Lower leg skin (tissue), 4 donors: ENCODE measurements at regions not wholly inside any gene's neighbourhood (a gene's known extent, or its start where the extent isn't known, plus 50 kb on each side); places are given as distances from the start of the nearest gene placed in this dataset.
"Not testable (repeated sequence)": the region's sequence is repeated elsewhere in the genome, so short reads cannot be mapped to it uniquely, and the experiment has no call there.

Source experiments
- DNase-seq, 2 donors: peaks; one replicate each; pipeline ENCODE4 v3.0.0-alpha.2; 2019; ENCODE audit warnings: low spot score in 2 of 2
- H3K4me3 ChIP-seq: fragments of 200-600 bp; sonication (generic); 2 replicates; pipeline ENCODE4 v1.5.1; 2017; ENCODE audit warnings: mild to moderate bottlenecking, low read depth; ENCODE audit not compliant: poor library complexity, severe bottlenecking
- POLR2A ChIP-seq, 2 donors: fragments of 450-650 bp; IDR thresholded peaks; one replicate each; pipeline ENCODE4 v1.6.1; 2016 to 2017; ENCODE audit warnings: antibody characterized with exemption in 2 of 2, mild to moderate bottlenecking in 1 of 2, moderate library complexity in 1 of 2
- WGBS, 2 donors: methylation state at CpG; one replicate each; pipeline ENCODE4 v1.1.5; 2018; 5-methylcytosine and 5-hydroxymethylcytosine counted together
- intact Hi-C: fragments of 100-400 bp; cut with DNase I; formaldehyde crosslinking; loops from one replicate; pipeline ENCODE4 v1.15.0; 2023; ENCODE audit warnings: low total_unique reads
- TF ChIP-seq, protein P1 (sequence below), 3 donors: fragments of 450-650 bp; IDR thresholded peaks; one replicate each; pipeline ENCODE4 v1.5.1; 2016; ENCODE audit warnings: antibody characterized with exemption in 3 of 3, mild to moderate bottlenecking in 3 of 3, moderate library complexity in 2 of 3

DNA sequence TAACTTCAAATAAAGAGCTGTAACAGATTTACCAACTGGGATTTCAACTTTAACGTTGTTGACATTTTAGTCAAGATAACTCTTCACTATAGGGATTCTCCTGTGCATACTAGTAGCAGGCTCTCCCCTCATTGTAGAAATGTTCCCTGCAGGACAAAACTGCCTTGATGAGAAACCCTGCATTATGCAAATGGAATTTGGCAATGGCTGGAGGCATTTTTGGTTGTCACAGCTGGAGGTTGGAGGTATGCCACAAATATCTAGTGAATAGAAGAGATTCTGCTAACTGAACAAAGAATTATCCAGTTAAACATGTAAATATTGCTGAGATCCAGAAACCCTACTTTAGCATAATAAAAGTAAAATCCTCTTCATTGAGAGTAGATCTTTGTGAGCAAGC lies 928.8 kb upstream of the ALCAM start:
- H3K4me3 ChIP-seq: no peak overlapping the region
- no peak for DNase-seq
- WGBS, 2 donors: 14 to 18% methylated on average over 1 of the region's 1 CpG
- no peak for TF ChIP-seq POLR2A (IDR thresholded peaks at IDR 0.05)
- TF ChIP-seq, protein P1, sequence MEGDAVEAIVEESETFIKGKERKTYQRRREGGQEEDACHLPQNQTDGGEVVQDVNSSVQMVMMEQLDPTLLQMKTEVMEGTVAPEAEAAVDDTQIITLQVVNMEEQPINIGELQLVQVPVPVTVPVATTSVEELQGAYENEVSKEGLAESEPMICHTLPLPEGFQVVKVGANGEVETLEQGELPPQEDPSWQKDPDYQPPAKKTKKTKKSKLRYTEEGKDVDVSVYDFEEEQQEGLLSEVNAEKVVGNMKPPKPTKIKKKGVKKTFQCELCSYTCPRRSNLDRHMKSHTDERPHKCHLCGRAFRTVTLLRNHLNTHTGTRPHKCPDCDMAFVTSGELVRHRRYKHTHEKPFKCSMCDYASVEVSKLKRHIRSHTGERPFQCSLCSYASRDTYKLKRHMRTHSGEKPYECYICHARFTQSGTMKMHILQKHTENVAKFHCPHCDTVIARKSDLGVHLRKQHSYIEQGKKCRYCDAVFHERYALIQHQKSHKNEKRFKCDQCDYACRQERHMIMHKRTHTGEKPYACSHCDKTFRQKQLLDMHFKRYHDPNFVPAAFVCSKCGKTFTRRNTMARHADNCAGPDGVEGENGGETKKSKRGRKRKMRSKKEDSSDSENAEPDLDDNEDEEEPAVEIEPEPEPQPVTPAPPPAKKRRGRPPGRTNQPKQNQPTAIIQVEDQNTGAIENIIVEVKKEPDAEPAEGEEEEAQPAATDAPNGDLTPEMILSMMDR (IDR thresholded peaks at IDR 0.05): no peak
- intact Hi-C loops: no loop called here

DNA sequence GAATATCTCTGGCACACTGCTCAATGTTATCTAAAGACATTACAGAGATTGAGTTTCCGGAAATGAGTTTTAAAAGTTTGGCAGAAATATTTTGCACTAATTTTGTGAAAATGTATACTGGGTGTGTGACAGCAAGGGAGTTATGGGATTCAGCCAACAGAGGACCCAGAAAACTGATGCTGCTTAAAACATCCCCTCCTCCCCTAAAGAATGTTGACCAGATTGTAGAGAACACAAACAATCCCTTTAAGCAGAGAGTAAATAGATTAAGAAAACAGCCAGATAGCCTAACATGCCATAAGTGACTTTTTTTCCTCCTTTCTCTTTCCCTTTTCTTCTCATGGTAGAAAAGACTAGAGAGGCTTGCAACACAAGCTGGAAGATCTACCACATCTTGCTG lies 928.0 kb upstream of the ALCAM start:
- no peak for DNase-seq
- WGBS, 2 donors: 70 to 88% methylated on average over 1 of the region's 1 CpG
- TF ChIP-seq POLR2A (IDR thresholded peaks at IDR 0.05): no peak
- TF ChIP-seq, protein P1 (IDR thresholded peaks at IDR 0.05): no peak

DNA sequence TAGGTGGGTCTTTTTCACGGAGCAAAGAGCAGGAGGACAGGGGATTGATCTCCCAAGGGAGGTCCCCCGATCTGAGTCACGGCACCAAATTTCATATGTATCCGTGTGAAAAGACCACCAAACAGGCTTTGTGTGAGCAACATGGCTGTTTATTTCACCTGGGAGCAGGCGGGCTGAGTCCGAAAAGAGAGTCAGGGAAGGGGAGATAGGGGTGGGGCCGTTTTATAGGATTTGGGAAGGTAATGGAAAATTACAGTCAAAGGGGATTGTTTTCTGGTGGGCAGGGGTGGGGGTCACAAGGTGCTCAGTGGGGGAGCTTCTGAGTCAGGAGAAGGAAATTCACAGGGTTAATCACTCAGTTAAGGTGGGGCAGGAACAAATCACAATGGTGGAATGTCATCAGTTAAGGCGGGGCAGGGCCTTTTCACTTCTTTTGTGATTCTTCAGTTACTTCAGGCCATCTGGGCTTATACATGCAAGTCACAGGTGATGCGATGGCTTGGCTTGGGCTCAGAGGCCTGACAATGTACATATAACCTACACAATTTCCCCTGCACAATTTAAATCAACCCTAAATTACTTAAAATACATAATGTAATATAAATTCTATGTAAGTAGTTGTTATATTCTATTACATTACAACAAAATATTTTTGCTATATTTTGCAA lies 921.3 kb upstream of the ALCAM start:
- intact Hi-C loops, H3K4me3 ChIP-seq, DNase-seq: not testable (repeated sequence)
- WGBS, 2 donors: 75 to 91% methylated on average over 9 of the region's 9 CpGs

More for the DNA sequence above, 928.0 kb upstream of the ALCAM start:
- intact Hi-C loops: no loop called here
- no peak overlapping the region for H3K4me3 ChIP-seq

DNA sequence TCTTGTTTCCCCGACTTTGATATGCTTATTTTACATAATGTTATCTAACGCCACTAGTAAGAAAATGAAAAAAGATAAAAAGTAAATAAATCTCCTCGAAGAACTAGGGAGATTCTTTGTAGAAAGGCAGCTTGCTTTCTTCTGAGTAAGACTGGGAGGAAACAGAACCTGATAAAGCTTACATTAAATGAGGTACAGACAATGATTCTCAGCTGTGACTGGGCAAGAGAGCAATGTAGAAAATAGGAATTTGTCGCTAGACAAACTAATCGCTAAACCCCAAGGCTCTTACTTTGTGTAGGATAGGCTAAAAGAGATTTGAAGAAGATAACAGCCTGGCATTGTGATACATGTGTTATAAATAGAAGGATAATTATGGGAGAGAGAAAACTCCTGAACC lies 919.0 kb upstream of the ALCAM start:
- no peak for DNase-seq
- intact Hi-C loops: no loop called here
- TF ChIP-seq, protein P1 (IDR thresholded peaks at IDR 0.05): no peak
- no peak for TF ChIP-seq POLR2A (IDR thresholded peaks at IDR 0.05)
- 51 to 59% methylated on average over 5 of the region's 5 CpGs for WGBS, 2 donors
- no peak overlapping the region for H3K4me3 ChIP-seq

DNA sequence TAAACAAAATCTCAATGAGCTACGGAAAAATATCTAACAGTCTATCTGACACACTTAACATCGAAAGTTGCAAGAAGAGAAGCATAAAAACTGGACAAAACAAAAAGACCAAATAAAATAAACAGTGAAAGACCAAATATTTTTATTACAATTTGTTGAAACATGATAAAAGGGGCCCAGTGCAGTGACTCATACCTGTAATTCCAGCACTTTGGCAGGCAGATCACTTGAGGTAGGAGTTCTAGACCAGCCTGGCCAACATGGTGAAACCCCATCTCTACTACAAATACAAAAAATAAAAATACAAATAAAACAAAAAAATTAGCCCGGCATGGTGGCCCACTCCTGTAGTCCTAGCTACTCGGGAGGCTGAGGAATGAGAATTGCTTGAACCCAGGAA lies 914.0 kb upstream of the ALCAM start:
- no peak for TF ChIP-seq POLR2A (IDR thresholded peaks at IDR 0.05)
- TF ChIP-seq, protein P1 (IDR thresholded peaks at IDR 0.05): no peak
- H3K4me3 ChIP-seq: no peak overlapping the region
- no peak for DNase-seq
- 88 to 95% methylated on average over 4 of the region's 4 CpGs for WGBS, 2 donors
- intact Hi-C loops: no loop called here

DNA sequence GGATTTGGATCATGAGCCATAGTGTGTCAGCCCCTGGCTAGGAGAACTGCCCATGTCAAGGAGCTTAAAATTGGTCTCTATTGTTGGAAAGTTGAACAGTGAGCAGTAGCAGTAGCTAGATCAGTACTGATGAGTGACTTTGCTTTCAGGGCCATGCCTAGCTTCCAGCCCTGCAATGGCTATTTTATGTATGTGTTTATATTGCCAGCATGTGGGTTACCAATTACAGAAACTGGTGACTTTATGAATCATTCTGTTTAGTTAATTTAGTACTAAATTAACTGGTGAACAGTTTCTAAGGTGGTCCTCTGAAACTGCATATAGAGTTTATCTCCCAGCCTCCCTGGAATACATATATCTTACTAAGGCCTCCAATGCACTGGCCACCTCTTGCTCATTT lies 908.1 kb upstream of the ALCAM start:
- H3K4me3 ChIP-seq: no peak overlapping the region
- TF ChIP-seq, protein P1 (IDR thresholded peaks at IDR 0.05): no peak
- no peak for TF ChIP-seq POLR2A (IDR thresholded peaks at IDR 0.05)
- no peak for DNase-seq
- intact Hi-C loops: no loop called here
